ENCODE measurements at regions not wholly inside any gene's neighbourhood (a gene's known extent, or its start where the extent isn't known, plus 50 kb on each side); places are given as distances from the start of the nearest gene placed in this dataset.

- Histone ChIP-seq H3K27me3 (ENCODE audit: control insufficient read depth, insufficient read depth, low read length) (no peaks in the 10 kb centered on the region), H3K9me3 (ENCODE audit: control insufficient read depth, insufficient read depth, low read length) (peaks cover 21% of the 10 kb centered on the region), H3K4me3 (ENCODE audit: low read length) (no peak overlapping the region), H3K4me1 (ENCODE audit: control insufficient read depth, insufficient read depth, low read length) (peaks cover 5% of the 10 kb centered on the region), H3K27ac (ENCODE audit: low read length) (no peak overlapping the region), H3K36me3 (ENCODE audit: control insufficient read depth, insufficient read depth, low read length) (no peaks in the 10 kb centered on the region)
- Mint-ChIP-seq H3K27ac (no peak overlapping the region), H3K9me3 (peaks cover 5 to 6% of the 10 kb centered on the region in 2 donors), H3K4me1 (peaks cover 7 to 11% of the 10 kb centered on the region in 2 donors), H3K36me3 (no peaks in the 10 kb centered on the region), H3K27me3 (ENCODE audit: low read depth in 2 of 2) (peaks cover 3 to 30% of the 10 kb centered on the region in 2 donors), H3K4me3 (no peak overlapping the region)
- TF ChIP-seq, protein P1, sequence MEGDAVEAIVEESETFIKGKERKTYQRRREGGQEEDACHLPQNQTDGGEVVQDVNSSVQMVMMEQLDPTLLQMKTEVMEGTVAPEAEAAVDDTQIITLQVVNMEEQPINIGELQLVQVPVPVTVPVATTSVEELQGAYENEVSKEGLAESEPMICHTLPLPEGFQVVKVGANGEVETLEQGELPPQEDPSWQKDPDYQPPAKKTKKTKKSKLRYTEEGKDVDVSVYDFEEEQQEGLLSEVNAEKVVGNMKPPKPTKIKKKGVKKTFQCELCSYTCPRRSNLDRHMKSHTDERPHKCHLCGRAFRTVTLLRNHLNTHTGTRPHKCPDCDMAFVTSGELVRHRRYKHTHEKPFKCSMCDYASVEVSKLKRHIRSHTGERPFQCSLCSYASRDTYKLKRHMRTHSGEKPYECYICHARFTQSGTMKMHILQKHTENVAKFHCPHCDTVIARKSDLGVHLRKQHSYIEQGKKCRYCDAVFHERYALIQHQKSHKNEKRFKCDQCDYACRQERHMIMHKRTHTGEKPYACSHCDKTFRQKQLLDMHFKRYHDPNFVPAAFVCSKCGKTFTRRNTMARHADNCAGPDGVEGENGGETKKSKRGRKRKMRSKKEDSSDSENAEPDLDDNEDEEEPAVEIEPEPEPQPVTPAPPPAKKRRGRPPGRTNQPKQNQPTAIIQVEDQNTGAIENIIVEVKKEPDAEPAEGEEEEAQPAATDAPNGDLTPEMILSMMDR (IDR thresholded peaks at IDR 0.05) = no peak
- DNase-seq = no peak
- 83% methylated on average over 2 of the region's 2 CpGs for WGBS (ENCODE audit: insufficient coverage)
- no peak for ATAC-seq
- intact Hi-C loops (cut with micrococcal nuclease) = no loop called here
Observed at GRCh38 chr14:65997347-65997746, 488.8 kb upstream of the CCDC196 start.

DNA sequence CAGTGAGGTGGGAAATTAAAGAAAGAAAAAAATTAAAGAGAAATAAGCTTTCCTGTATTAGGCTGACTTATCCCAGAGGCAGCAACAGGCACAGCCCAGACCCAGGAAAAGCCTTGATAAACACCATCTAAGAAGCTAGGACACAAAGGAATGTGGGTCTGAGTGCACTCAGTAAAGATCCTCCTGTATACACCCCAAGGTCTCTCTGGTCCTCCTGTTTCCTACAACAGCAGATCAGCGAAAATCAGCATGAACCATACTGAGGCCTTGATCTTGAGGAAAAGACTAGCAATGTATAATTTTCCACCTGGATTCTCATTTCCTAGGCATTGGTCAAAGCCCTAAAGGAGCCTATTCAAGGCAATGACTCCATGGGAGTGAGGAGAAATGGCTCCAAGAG is 486.3 kb upstream of the CCDC196 start:
- TF ChIP-seq, protein P1 (IDR thresholded peaks at IDR 0.05) = no peak
- Histone ChIP-seq H3K9me3 (ENCODE audit: control insufficient read depth, insufficient read depth, low read length) (peaks cover 21% of the 10 kb centered on the region), H3K4me1 (ENCODE audit: control insufficient read depth, insufficient read depth, low read length) (no peaks in the 10 kb centered on the region), H3K36me3 (ENCODE audit: control insufficient read depth, insufficient read depth, low read length) (no peaks in the 10 kb centered on the region), H3K27ac (ENCODE audit: low read length) (no peak overlapping the region), H3K4me3 (ENCODE audit: low read length) (no peak overlapping the region), H3K27me3 (ENCODE audit: control insufficient read depth, insufficient read depth, low read length) (no peaks in the 10 kb centered on the region)
- Mint-ChIP-seq H3K4me1 (no peaks in the 10 kb centered on the region), H3K4me3 (no peak overlapping the region), H3K9me3 (peaks cover 5 to 6% of the 10 kb centered on the region in 2 donors), H3K27me3 (ENCODE audit: low read depth in 2 of 2) (peaks cover 3 to 32% of the 10 kb centered on the region in 2 donors), H3K36me3 (no peaks in the 10 kb centered on the region), H3K27ac (no peak overlapping the region)
- no peak for DNase-seq
- 93% methylated on average over 1 of the region's 1 CpG for WGBS (ENCODE audit: insufficient coverage)
- no peak for ATAC-seq
- intact Hi-C loops (cut with micrococcal nuclease) = no loop called here

- WGBS (ENCODE audit: insufficient coverage) = 17% methylated on average over 1 of the region's 1 CpG
- H3K36me3 ChIP-seq (ENCODE audit: control insufficient read depth, insufficient read depth, low read length) = no peaks in the 10 kb centered on the region
- DNase-seq (no peak), ATAC-seq (no peak)
- H3K36me3 Mint-ChIP-seq = no peaks in the 10 kb centered on the region
- no peak overlapping the region for H3K27ac Mint-ChIP-seq
- H3K9me3 ChIP-seq (ENCODE audit: control insufficient read depth, insufficient read depth, low read length) = peaks cover 21% of the 10 kb centered on the region
- H3K27ac ChIP-seq (ENCODE audit: low read length) = no peak overlapping the region
- no peaks in the 10 kb centered on the region for H3K4me1 Mint-ChIP-seq
- H3K27me3 ChIP-seq (ENCODE audit: control insufficient read depth, insufficient read depth, low read length) = no peaks in the 10 kb centered on the region
- no peak overlapping the region for H3K4me3 Mint-ChIP-seq
- peaks cover 5 to 6% of the 10 kb centered on the region in 2 donors for H3K9me3 Mint-ChIP-seq
- peaks cover 3 to 32% of the 10 kb centered on the region in 2 donors for H3K27me3 Mint-ChIP-seq (ENCODE audit: low read depth in 2 of 2)
- intact Hi-C loops (cut with micrococcal nuclease) = no loop called here
- H3K4me3 ChIP-seq (ENCODE audit: low read length) = no peak overlapping the region
- no peaks in the 10 kb centered on the region for H3K4me1 ChIP-seq (ENCODE audit: control insufficient read depth, insufficient read depth, low read length)
- TF ChIP-seq, protein P1 (IDR thresholded peaks at IDR 0.05) = no peak
Observed at GRCh38 chr14:66000766-66001165, 485.4 kb upstream of the CCDC196 start.

DNA sequence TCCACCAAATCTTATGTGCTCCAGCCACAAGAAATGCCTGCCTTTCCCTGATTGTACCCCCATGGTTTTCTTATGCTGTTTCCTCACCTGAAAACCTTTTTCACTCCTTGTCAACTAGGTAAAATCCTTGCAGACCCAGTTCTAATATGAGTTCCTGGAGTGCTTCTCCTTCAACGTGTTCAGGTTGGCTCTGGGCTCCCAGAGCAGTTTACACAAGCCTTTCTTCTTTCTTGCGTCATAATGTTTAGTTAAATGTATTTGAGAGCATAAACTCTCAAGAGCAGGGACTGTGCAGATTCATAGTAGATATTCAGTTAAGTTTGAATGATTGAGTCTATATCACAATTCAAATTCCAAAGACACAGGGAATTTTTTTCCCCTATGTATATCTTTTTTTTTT is 484.8 kb upstream of the CCDC196 start:
- H3K27ac Mint-ChIP-seq = no peak overlapping the region
- no peaks in the 10 kb centered on the region for H3K4me1 ChIP-seq (ENCODE audit: control insufficient read depth, insufficient read depth, low read length)
- H3K36me3 ChIP-seq (ENCODE audit: control insufficient read depth, insufficient read depth, low read length) = no peaks in the 10 kb centered on the region
- no peak overlapping the region for H3K4me3 Mint-ChIP-seq
- no peak overlapping the region for H3K27ac ChIP-seq (ENCODE audit: low read length)
- WGBS (ENCODE audit: insufficient coverage) = 0% methylated on average over 1 of the region's 2 CpGs
- no peaks in the 10 kb centered on the region for H3K36me3 Mint-ChIP-seq
- no peaks in the 10 kb centered on the region for H3K4me1 Mint-ChIP-seq
- TF ChIP-seq, protein P1 (IDR thresholded peaks at IDR 0.05) = no peak
- H3K9me3 ChIP-seq (ENCODE audit: control insufficient read depth, insufficient read depth, low read length) = peaks cover 21% of the 10 kb centered on the region
- no peak for DNase-seq
- H3K27me3 Mint-ChIP-seq (ENCODE audit: low read depth in 2 of 2) = peaks cover 3 to 32% of the 10 kb centered on the region in 2 donors
- no peak for ATAC-seq
- intact Hi-C loops (cut with micrococcal nuclease) = no loop called here
- H3K27me3 ChIP-seq (ENCODE audit: control insufficient read depth, insufficient read depth, low read length) = no peaks in the 10 kb centered on the region
- no peak overlapping the region for H3K4me3 ChIP-seq (ENCODE audit: low read length)
- peaks cover 5 to 6% of the 10 kb centered on the region in 2 donors for H3K9me3 Mint-ChIP-seq

Measured in natural killer cell (primary cell).